GM18508 (cell line): ENCODE measurements at regions not wholly inside any gene's neighbourhood (a gene's known extent, or its start where the extent isn't known, plus 50 kb on each side); places are given as distances from the start of the nearest gene placed in this dataset.
"Not testable (repeated sequence)": the region's sequence is repeated elsewhere in the genome, so short reads cannot be mapped to it uniquely, and the experiment has no call there.

ENCODE experiments used
- ATAC-seq: cut with Tn5 transposase; IDR thresholded peaks from one replicate; pipeline ENCODE4 v1.9.1; 2021; ENCODE audit warnings: moderate number of reproducible peaks; ENCODE audit not compliant: insufficient read depth, unreplicated experiment

GRCh38 chr7:149637911-149638565 is 135.3 kb downstream of the ZNF467 start:
- ATAC-seq, result no peak

- ATAC-seq, result no peak
Observed at GRCh38 chr7:149635561-149636329, 137.6 kb downstream of the ZNF467 start.

GRCh38 chr7:149633976-149634945 is 136.7 kb upstream of the ZNF746 start:
- no peak for ATAC-seq

GRCh38 chr7:149628361-149629149 is 130.9 kb upstream of the ZNF746 start:
- not testable (repeated sequence) for ATAC-seq

- no peak for ATAC-seq
Observed at GRCh38 chr7:149627911-149628310, 130.3 kb upstream of the ZNF746 start.

GRCh38 chr7:149626972-149627371 is 129.4 kb upstream of the ZNF746 start:
- ATAC-seq, result no peak

- no peak for ATAC-seq
Observed at GRCh38 chr7:149625947-149626392, 128.4 kb upstream of the ZNF746 start.

GRCh38 chr7:149625340-149625946 is 127.8 kb upstream of the ZNF746 start:
- no peak for ATAC-seq

GRCh38 chr7:149624419-149625339 is 127.1 kb upstream of the ZNF746 start:
- peak; percentile 67 for ATAC-seq

- ATAC-seq, result no peak
Observed at GRCh38 chr7:149624006-149624405, 126.4 kb upstream of the ZNF746 start.

- not testable (repeated sequence) for ATAC-seq
Observed at GRCh38 chr7:149623262-149623997, 125.8 kb upstream of the ZNF746 start.

GRCh38 chr7:149622444-149623210 is 125.0 kb upstream of the ZNF746 start:
- no peak for ATAC-seq

GRCh38 chr7:149621776-149622175 is 124.2 kb upstream of the ZNF746 start:
- no peak for ATAC-seq

GRCh38 chr7:149620961-149621360 is 123.4 kb upstream of the ZNF746 start:
- ATAC-seq, result no peak

- ATAC-seq, result no peak
Observed at GRCh38 chr7:149616898-149617297, 119.3 kb upstream of the ZNF746 start.

GRCh38 chr7:149615690-149616270 is 118.2 kb upstream of the ZNF746 start:
- ATAC-seq, result no peak
